ENCODE measurements at regions not wholly inside any gene's neighbourhood (a gene's known extent, or its start where the extent isn't known, plus 50 kb on each side); places are given as distances from the start of the nearest gene placed in this dataset.

DNA sequence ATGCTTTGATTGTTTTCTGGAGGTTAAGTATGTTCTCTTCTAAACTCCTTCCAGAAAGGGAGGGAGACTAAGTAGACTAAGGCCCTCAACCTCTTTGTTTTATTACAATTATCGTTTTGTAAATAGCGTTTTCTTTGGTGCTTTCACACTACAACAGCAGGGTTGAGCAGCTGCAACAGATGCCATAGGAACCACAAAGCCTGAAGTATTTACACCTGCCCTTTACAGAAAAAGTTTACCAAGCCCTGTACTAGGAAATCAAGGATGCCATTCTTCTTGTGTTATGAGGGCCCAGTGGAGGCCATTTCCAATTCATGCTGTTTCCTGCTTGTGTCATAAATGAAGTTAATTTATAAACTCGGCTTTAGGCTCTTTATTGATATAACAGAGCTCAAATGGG, 914.8 kb downstream of the DCDC2C start:
- no peak for TF ChIP-seq CTCF (IDR thresholded peaks at IDR 0.05; ENCODE audit: low read length, missing control alignments)
- DNase-seq (ENCODE audit: low read depth) = no peak

GRCh38 chr2:4618630-4619228, 915.4 kb downstream of the DCDC2C start:
- H3K4me3 ChIP-seq (replicated peaks; ENCODE audit: low read depth, low read length) = no peak overlapping the region
- TF ChIP-seq CTCF (IDR thresholded peaks at IDR 0.05; ENCODE audit: low read length, missing control alignments) = no peak
- no peak for DNase-seq (ENCODE audit: low read depth)

More for the DNA sequence above, 914.8 kb downstream of the DCDC2C start:
- H3K4me3 ChIP-seq (replicated peaks; ENCODE audit: low read depth, low read length) = no peak overlapping the region

DNA sequence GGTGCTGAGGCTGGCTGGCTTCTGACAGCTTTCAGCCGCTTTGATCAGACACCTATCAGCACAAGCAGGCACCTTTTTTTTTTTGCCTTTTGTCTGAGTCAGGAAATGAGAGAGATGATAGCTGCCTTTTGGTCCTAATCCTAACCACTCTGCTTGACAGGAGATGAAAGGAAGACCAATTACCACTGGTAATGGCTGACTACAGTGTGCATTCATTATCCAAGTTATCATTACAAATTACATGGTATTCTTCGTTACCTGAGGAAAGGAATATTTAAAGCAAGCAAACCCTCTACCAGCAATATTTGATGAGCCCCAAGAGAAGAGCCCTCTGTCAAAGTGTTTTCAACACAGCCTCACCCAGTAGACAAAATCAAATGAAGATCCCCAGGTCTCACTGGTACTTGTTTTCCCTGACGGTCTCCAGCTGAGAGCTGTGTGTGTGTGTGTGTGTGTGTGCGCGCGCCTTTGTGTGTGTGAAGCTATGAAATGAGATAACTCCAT, 925.7 kb downstream of the DCDC2C start:
- DNase-seq (ENCODE audit: low read depth) = no peak
- TF ChIP-seq CTCF (IDR thresholded peaks at IDR 0.05; ENCODE audit: low read length, missing control alignments) = no peak
- H3K4me3 ChIP-seq (replicated peaks; ENCODE audit: low read depth, low read length) = no peak overlapping the region

GRCh38 chr2:4635289-4635688, 931.9 kb downstream of the DCDC2C start:
- no peak overlapping the region for H3K4me3 ChIP-seq (replicated peaks; ENCODE audit: low read depth, low read length)
- no peak for DNase-seq (ENCODE audit: low read depth)
- TF ChIP-seq CTCF (IDR thresholded peaks at IDR 0.05; ENCODE audit: low read length, missing control alignments) = no peak

- no peak overlapping the region for H3K4me3 ChIP-seq (replicated peaks; ENCODE audit: low read depth, low read length)
- DNase-seq (ENCODE audit: low read depth) = no peak
- no peak for TF ChIP-seq CTCF (IDR thresholded peaks at IDR 0.05; ENCODE audit: low read length, missing control alignments)
Measured at GRCh38 chr2:4653991-4654390, 950.6 kb downstream of the DCDC2C start.

GRCh38 chr2:4656326-4656725, 953.0 kb downstream of the DCDC2C start:
- no peak for TF ChIP-seq CTCF (IDR thresholded peaks at IDR 0.05; ENCODE audit: low read length, missing control alignments)
- no peak overlapping the region for H3K4me3 ChIP-seq (replicated peaks; ENCODE audit: low read depth, low read length)
- DNase-seq (ENCODE audit: low read depth) = no peak

GRCh38 chr2:4662161-4662779, 958.9 kb downstream of the DCDC2C start:
- H3K4me3 ChIP-seq (replicated peaks; ENCODE audit: low read depth, low read length) = no peak overlapping the region
- no peak for DNase-seq (ENCODE audit: low read depth)
- no peak for TF ChIP-seq CTCF (IDR thresholded peaks at IDR 0.05; ENCODE audit: low read length, missing control alignments)

All from fibroblast of pulmonary artery (primary cell).